Colon (tissue), 2 donors: ENCODE measurements at regions not wholly inside any gene's neighbourhood (a gene's known extent, or its start where the extent isn't known, plus 50 kb on each side); places are given as distances from the start of the nearest gene placed in this dataset.

Experiments used
- FAIRE-seq: peaks from 2 replicates; lab custom pipeline; 2012; peaks lifted over from hg19 to GRCh38; lab: Jason Lieb, UNC
- donor health status: control.
- donor health status: control.

- no peak for FAIRE-seq
Observed at GRCh38 chr18:39863916-39864315, 2091.1 kb upstream of the PIK3C3 start.

DNA sequence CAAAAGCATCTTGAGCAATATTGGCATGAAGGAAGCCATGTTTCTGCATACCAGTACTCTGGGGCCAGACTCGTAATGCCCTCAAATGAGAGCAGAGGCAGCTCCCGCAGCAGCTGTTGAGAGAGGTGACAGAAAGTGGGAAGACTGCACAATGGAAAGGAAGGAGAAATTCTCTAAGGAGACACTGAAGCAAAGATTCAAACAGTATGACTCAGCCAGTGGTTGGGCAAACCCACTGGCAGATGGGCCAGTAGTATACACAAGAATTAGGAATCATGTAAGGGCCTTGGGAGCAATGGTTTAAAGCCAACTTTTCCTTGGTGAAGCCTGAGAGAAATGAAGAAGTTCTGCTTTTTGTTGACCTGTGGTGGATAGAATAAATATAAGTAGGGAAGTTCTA lies 2092.7 kb upstream of the PIK3C3 start:
- no peak for FAIRE-seq

- FAIRE-seq: no peak
Observed at GRCh38 chr18:39854291-39854690, 2100.7 kb upstream of the PIK3C3 start.

GRCh38 chr18:39846265-39846664 lies 2108.8 kb upstream of the PIK3C3 start:
- FAIRE-seq: no peak

GRCh38 chr18:39845631-39846030 lies 2109.4 kb upstream of the PIK3C3 start:
- no peak for FAIRE-seq

DNA sequence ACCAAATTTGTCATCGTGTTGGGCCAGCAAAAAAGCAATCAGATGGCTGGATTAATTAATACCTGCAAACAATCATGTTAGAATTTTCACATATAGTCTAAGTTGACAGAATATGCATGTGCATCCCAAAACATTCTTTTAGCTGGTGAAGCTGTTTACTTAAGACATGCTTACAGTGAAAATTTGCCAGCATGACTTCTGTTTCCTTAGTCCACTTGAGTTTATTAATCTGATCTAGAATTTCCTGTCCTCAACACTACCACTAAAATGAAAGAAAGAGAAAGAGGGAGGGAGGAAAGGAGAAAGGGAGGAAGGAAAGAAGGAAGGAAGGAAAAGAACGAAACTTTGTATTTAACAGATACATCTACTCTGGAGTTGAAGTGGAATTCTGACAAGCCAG lies 2109.9 kb upstream of the PIK3C3 start:
- FAIRE-seq: no peak

DNA sequence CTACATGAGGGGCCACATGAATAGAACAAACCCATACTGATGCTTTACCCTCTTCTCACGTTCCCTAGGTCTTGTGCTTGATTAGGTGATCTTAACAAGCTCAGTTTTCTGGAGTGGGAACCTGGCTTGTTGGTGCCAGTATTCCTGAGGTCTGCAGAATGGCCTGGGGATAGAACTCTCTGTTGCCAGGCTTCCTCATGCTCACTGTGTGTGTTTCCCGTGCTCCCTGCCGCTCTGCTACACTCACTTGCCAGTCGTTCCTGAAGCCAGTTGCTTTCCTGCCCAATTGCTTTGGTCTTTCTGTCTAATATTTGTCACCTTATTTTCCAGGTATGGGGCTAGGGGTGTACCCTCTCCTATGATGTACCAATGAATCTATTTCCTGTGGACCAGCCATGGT lies 2111.5 kb upstream of the PIK3C3 start:
- FAIRE-seq: no peak

DNA sequence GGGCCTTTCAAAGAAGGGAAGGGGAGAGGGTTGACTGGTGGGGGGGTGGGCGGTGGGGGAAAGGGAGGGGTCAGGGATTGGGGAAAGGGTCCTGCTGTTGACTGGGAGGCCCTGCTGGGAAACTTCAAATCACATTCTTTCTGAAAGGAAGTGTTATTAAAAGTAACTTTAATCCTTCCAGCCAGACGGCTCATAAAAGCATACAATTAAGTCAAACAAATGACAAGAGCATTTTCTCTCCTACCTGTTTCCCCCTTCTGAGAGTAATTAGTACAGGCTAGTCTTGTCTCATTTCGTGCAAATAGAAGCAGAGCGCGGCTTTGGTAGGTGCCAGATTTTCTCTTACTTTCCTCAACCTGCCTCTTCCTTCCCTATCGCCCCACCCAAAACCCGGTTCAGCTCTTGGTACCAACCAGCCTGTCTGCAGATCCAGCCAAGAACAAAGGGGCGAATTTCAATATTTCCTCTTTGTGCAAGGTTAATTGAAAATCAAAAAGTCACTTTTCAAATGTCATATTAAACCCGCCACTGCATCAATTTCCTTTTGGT lies 2112.6 kb upstream of the PIK3C3 start:
- no peak for FAIRE-seq

GRCh38 chr18:39841482-39842365 lies 2113.3 kb upstream of the PIK3C3 start:
- no peak for FAIRE-seq

DNA sequence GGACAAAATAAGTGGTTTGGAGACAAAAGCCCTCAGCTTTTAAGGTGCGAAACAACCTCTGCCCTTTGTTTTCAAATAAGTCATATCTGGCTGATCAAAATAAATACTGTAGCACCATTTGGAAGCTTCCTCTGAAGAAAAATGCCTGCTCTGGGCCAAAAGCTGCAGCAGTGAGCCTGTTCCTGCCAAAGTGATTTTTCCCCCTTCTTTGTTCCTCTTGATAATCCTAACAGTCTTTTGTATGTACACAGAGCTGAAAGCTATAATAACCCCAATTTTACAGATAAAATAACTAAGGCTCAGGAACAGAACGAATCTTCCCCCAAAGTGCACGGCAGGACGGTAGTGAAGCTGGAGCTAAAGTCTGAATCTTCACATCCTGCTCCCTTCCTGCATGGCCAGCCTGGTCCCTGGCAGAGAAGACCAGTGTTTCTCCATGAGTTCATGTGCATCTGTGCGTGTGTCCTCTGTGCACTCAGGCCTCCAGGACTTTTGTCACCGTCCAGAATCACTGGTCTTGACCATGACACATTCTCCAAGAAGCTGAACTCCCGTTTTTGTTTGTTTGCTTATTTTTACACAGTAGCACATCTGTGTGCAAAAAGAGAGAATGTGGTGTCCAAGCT lies 2114.1 kb upstream of the PIK3C3 start:
- FAIRE-seq: no peak

DNA sequence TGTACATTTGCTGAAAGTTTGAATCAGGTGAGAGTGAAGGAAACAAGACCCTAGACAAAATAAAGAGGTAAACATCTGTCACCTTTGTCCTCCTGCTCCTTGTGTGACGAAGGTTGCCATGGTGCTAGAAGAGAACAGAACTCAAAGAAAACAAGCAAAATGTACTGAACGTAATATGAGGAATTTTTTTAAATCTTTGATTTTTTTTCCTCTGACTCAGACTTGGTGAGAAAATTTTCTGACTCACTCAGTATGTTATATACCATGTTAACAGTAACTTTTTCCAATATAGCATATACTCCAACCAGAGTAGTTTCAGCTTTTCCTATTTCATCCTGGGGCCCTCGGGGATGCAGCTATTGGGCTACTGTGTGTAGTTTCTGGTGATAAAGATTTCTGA lies 2114.6 kb upstream of the PIK3C3 start:
- FAIRE-seq: no peak

GRCh38 chr18:39839782-39840181 lies 2115.3 kb upstream of the PIK3C3 start:
- no peak for FAIRE-seq

- FAIRE-seq: no peak
Observed at GRCh38 chr18:39838831-39839230, 2116.2 kb upstream of the PIK3C3 start.

DNA sequence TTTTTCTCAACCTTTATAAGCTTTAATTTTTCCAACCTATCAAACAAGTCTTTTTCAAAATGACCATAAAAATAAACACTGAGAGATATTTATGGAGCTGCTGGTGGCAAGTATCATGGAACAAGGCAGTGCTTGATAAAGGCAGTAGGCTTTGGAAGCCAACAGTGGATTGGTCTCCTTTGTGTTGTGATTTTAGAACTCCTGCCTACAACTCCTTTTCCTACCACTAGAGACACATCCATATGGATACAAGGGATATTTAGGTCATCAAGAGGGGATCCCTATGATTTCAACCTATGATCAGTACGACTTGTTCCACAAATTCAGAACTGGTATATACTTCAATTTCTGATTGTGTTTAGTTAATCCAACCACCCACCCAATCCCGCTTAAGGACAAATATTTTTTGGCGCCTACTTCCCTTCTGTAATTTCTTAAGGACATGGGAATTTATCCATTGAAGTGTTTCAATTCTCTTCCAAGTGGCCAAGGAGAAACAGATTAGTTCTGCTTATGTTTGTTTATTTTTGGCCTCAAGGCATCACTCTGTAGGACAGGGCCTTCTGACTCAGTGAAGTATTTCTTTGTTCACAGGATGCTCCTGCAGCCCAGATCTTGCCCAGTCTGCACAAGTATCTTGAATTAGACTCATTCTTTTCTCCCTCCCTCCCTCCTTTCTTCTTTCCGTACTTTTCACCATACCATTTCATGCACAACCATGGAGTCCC lies 2119.6 kb upstream of the PIK3C3 start:
- no peak for FAIRE-seq

DNA sequence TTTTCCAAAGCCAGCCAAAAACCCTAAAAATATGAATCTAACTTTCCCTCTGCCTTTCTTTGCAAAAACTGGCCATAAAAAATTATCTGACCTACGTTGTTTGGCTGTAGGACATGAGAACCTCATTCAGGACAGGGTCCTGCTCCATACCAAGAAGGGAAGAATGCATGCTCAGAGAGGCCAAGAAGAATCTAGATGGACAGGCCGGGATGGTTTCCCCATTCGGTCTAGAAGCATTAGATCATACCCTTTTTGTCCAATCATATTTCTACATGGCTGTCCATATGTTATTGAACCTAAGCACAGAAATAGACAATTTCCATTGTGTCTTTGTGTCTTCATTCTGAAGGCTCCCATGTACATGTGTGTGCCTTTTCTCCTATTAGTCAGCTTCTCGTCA lies 2120.4 kb upstream of the PIK3C3 start:
- no peak for FAIRE-seq

DNA sequence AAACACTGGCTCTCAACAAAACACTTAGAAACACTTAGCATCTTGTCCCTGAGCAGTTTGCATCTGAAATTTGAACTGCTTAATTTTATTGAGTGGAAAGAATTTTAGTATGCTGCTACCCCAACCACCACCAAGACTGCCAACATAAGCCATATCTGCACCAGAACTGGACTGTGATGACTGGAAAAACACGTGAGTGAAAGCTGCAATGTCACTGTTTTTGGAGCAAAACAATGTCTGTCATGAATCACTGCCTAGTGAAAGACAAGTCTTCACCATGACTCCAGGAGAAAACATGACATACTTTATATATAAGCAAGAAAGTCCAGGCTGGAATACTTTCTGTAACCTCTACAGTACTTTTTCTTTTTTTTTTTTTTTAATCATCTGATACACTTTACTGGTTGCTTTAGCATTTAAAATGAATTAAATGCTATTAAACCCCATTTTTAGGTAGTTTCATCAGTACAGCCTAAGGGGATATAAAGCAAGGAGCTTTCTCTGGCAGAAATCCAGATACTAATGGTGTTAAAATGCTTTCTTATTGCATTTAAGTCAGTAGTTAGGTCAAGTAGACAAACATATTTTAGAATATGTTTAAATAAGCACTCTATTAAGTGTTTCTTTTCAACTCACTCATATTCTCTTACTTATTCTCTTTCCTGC lies 2129.4 kb upstream of the PIK3C3 start:
- no peak for FAIRE-seq

GRCh38 chr18:39806525-39806924 lies 2148.5 kb upstream of the PIK3C3 start:
- FAIRE-seq: no peak

DNA sequence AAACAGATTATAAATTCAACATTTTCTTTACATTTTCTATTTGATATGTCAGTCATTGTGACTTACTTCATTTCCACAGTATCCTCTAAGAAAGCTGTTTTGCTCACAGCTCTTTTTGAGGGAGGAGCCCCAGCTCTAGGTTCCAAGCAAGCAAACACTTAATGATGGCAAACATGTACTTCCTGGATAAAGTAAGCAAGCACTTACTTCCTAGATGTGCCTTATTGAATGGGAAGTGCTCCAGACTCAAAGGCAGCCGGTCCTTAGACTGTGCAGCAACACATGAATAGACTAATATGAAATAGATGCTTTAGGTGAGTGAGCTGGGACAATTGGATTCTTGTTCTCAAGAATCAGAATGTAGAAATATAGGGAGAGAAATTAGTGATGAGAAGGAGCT lies 2149.8 kb upstream of the PIK3C3 start:
- no peak for FAIRE-seq

DNA sequence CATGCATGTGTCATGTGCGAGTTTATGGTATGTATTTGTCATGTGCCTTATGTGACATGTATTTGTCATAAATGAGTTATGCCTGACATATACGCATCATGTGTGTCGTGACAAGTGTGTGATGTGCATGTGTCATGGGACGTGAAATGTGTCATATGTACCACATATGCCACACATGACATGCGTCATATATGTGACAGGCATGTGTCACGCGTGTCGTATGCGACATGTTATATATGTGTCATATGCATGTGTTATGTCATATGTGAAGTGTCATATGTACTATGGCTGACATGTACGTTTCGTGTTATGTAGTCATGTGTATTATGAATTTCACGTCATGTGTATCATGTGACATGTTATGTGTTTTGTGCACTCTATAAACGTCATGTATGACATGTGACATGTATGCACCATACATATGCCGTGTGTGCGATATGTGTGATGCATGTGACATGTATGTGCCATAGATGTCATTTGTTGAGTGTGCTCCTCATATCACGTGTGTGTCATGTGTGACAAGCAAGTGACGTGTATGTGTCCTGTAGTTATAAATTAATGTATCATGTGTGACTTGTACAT lies 2152.3 kb upstream of the PIK3C3 start:
- no peak for FAIRE-seq

DNA sequence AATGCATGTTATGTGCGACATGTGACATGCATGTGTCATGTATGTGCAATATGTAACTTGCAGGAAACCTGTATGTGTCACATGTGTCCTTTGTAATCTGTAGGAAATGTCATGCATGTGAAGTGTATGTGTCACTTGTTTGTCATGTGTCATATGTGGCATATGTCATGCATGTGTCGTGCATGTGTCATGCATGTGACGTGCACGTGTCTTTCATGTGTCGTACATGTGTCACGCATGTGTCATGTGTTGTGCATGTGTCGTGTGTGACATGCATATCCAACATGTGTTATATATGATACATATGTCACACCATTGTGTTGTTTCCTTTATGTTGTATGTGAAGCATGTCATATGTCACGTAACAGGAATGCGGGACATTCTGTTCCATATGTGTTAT lies 2153.2 kb upstream of the PIK3C3 start:
- FAIRE-seq: no peak

DNA sequence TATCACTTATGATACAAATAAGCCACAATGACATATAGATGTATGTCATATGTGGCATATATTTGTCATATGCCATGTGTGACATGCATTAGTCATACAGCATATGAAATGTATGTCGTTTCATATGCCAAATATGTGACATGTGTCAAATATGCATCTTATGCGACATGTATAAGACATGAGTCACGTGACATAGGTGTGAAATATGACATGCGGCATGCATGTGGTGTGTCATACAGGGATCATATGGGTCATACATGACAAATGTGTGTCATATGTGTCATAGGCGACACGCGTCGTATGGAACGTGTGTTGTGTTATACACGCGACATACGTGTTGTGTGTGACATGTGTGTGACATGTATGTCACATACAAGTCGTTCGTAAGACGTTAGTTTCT lies 2154.0 kb upstream of the PIK3C3 start:
- FAIRE-seq: no peak

GRCh38 chr18:39799006-39799405 lies 2156.0 kb upstream of the PIK3C3 start:
- no peak for FAIRE-seq
